ENCODE measurements at regions not wholly inside any gene's neighbourhood (a gene's known extent, or its start where the extent isn't known, plus 50 kb on each side); places are given as distances from the start of the nearest gene placed in this dataset.

DNA sequence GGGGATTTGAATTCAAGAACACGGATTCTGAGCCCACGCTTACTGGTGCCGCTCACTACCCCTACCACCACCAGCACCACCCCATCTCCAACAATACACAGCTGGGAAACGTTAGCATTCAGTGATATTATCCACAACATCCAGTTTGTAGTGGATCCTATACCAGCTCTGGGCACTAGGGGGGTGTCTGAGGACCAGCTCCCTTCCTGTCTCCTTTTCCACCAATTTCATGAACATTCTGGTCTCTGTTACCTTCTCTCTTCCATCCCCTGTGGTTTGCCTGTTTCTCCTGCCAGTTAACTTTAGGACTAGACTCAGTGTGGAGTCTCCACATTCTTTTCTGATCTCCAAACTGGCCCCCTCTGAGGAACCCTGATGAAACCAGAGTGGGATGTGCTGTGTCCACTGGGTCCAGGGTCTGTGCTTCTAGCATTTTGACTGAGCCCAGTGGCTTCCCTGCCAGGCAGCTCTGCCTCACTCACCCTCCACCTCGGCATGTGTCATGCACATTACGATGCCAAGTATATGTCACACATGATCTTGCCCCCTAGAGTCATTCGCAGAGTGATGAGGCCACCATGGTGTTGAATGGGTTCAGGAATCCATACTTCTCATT is 187.0 kb upstream of the CDH13 start:
- DNase-seq (peak in 1 of 2 donors; percentile 9), ATAC-seq (no peak)
- intact Hi-C loops (cut with DNase I, micrococcal nuclease), result no loop called here

DNA sequence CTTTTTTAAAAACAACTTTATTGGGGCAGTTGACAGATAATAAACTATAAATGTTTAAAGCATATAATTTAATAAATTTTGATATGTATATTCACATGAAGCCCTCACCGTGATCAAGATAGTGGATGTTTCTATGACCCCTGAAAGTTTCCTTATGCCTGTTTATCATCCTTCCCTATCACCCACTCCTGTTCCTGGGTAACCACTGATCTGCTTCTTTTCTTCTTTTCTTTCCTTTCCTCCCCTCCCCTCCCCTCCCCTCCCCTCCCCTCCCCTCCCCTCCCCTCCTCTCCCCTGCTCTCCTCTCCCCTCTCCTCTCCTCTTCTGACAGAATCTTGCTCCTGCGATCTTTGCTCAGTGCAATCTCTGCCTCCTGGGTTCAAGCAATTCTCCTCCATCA is 193.7 kb upstream of the CDH13 start:
- no peak for DNase-seq
- intact Hi-C loops (cut with DNase I, micrococcal nuclease), result no loop called here
- ATAC-seq, result no peak

DNA sequence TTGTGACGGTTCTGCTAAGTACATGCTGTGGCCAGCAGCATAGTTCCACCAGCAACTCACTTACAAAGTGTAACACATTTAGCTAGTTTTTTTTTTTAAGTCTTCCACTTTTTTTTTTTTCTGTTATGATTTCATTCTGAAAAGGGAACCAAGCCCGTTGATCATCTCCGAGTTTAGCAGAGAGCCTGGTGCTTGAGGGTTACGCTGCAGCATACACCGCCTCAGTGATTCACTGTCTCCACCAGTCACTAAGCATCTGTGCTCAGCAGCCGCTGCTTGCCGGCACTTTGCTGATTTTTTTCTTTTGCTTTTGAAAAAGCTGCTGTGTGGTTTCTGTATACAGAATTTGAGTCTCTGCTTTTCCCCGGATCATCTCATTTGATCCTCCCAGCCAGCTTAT is 194.5 kb upstream of the CDH13 start:
- DNase-seq (no peak), ATAC-seq (no peak)
- intact Hi-C loops (cut with DNase I, micrococcal nuclease), result no loop called here

- intact Hi-C loops (cut with DNase I, micrococcal nuclease), result no loop called here
- DNase-seq (no peak), ATAC-seq (no peak)
Measured at GRCh38 chr16:82425661-82426060, 201.1 kb upstream of the CDH13 start.

- ATAC-seq, result no peak
Measured at GRCh38 chr16:82421851-82422250, 204.9 kb upstream of the CDH13 start.

GRCh38 chr16:82419332-82419731 is 207.4 kb upstream of the CDH13 start:
- intact Hi-C loops (cut with DNase I, micrococcal nuclease), result no loop called here
- no peak for ATAC-seq
- no peak for DNase-seq

More at GRCh38 chr16:82421851-82422250, 204.9 kb upstream of the CDH13 start:
- intact Hi-C loops (cut with DNase I, micrococcal nuclease), result no loop called here
- no peak for DNase-seq

- intact Hi-C loops (cut with DNase I, micrococcal nuclease), result no loop called here
- no peak for DNase-seq
Measured at GRCh38 chr16:82414476-82414875, 212.3 kb upstream of the CDH13 start.

GRCh38 chr16:82412770-82413169 is 214.0 kb upstream of the CDH13 start:
- no peak for ATAC-seq
- intact Hi-C loops (cut with DNase I, micrococcal nuclease), result no loop called here
- DNase-seq, result no peak

More at GRCh38 chr16:82414476-82414875, 212.3 kb upstream of the CDH13 start:
- ATAC-seq, result no peak

DNA sequence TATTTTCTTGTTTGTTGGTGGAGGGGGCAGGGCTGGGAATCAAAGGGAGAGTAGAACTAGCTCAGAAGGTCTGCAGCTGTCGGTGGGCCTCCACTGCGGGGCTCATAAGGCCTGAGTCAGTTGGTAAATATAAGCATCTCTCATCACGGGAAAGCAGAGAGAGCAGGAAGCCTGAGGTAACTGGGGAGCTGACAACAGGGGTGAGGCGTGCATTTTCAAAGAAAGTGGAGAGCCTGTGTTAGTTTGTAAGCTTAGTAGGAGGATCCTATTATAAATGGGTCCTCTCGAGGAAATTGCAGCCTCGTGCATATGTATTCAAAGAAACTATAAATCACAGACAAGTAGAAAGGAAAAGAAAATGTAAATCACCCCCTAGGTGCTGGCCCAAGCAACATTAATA is 221.0 kb upstream of the CDH13 start:
- DNase-seq (no peak), ATAC-seq (no peak)
- intact Hi-C loops (cut with DNase I, micrococcal nuclease), result no loop called here

GRCh38 chr16:82404586-82405315 is 222.0 kb upstream of the CDH13 start:
- ATAC-seq (no peak), DNase-seq (no peak)
- intact Hi-C loops (cut with DNase I, micrococcal nuclease), result no loop called here

GRCh38 chr16:82402665-82403218 is 224.0 kb upstream of the CDH13 start:
- ATAC-seq, result no peak
- intact Hi-C loops (cut with DNase I, micrococcal nuclease), result no loop called here
- DNase-seq, result no peak

- ATAC-seq (no peak), DNase-seq (no peak)
- intact Hi-C loops (cut with DNase I, micrococcal nuclease), result no loop called here
Measured at GRCh38 chr16:82400046-82400445, 226.7 kb upstream of the CDH13 start.

DNA sequence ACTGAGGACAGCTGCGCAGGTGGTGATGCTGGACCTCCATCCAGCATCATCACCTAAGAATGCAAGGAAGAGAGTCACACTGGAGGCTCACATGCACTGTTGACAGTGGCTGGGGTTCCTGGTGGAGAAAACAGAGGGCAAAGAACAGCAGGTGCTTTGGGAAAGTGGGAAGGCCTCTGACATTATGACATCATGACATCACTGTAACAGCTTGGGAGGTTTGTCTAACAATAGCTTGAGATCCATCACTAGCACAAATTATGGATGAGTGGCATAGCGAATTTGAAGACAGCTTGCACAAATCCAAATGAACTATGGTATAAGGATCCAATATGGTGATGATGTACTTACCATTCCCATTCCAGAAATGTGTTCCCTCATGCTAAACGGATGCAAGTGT is 226.5 kb upstream of the MPHOSPH6 start:
- DNase-seq (no peak), ATAC-seq (no peak)
- intact Hi-C loops (cut with DNase I, micrococcal nuclease), result loop anchor here in 1 of 2 donors (10.0 kb wide), 1 partner anchor 1168 kb away; no protein-coding TSS in a partner anchor

DNA sequence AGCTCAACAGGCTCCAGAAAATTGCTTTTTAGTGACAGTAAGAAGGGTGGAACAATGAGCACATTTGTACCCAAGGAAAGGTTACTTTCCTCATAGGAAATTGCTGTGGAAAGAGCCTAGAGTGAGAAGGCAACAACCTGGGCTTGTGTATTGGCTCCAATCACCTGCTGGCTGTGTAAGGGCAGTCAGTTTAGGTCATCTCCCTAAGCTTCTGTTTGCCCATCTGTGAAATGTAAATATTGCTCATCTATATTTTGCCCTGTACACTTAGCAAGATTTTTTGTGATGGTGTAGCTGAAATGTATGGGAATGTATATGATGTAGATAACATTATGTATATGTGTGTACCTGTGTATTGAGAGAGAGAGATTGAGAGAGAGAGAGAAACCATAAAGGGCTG is 225.2 kb upstream of the MPHOSPH6 start:
- DNase-seq (no peak), ATAC-seq (no peak)
- intact Hi-C loops (cut with DNase I, micrococcal nuclease), result loop anchor here in 1 of 2 donors (10.0 kb wide), 1 partner anchor 1170 kb away; no protein-coding TSS in a partner anchor

- ATAC-seq, result no peak
- intact Hi-C loops (cut with DNase I, micrococcal nuclease), result loop anchor here in 1 of 2 donors (10.0 kb wide), 1 partner anchor 1173 kb away; no protein-coding TSS in a partner anchor
- no peak for DNase-seq
Measured at GRCh38 chr16:82391690-82392089, 221.7 kb upstream of the MPHOSPH6 start.

DNA sequence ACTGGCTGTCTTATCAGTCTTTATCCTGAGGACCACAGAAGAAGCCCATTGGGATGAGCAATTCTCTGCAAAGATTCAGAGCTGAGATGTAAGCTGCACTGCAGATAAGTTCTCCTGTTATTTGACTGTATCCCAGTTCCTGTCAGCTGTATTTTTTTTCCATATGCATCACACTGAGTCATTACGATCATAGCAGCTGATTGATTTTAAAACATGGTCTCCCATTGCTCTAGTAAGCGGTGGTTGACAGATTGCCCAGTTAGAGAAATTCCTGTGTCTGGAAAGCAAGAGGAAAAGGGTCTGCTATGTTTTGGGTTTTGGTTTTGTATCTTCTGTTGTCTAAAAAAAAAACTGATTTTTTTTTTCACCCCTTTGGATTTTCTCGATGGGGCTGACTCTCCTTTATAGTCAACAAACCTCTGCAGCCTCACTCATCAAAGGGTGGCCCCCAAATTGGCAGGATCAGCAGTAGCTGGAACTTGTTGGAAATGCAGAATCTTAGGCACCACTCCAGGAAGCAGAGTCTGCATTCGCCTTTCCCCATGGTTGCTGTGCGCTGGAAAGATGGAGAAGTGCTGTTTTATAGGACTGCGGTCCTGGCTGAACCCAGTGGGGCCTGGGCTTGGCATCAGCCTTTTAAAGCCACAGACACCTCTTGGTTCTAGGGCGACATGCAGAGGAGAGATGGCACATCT is 220.1 kb upstream of the MPHOSPH6 start:
- DNase-seq, result no peak
- ATAC-seq, result no peak
- intact Hi-C loops (cut with DNase I, micrococcal nuclease), result loop anchor here in 1 of 2 donors (10.0 kb wide), 1 partner anchor 1175 kb away; no protein-coding TSS in a partner anchor

GRCh38 chr16:82386761-82387160 is 216.7 kb upstream of the MPHOSPH6 start:
- intact Hi-C loops (cut with DNase I, micrococcal nuclease), result no loop called here
- DNase-seq, result no peak
- ATAC-seq, result no peak

- ATAC-seq, result no peak
- peak in 1 of 2 donors; percentile 8 for DNase-seq
- intact Hi-C loops (cut with DNase I, micrococcal nuclease), result no loop called here
Measured at GRCh38 chr16:82384949-82385348, 214.9 kb upstream of the MPHOSPH6 start.

DNA sequence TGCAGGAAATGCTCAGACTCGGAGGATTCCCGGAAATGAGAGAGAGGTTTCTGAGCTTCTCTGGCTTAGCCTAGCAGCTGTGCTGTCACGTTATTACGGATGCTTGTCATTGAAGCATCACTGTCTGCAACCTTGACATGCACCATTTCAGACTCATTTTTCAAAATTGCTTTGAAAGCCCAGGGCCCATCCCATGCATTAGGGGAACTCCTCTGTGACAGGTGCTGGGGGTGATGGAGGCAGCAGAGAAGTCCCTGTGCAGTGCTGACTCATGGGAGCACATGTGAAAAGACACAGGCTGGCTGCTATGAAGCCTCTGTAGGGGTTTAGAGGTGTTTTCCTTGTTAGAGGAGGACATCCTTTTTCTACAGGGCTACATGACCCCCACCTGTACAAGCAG is 214.0 kb upstream of the MPHOSPH6 start:
- DNase-seq (no peak), ATAC-seq (no peak)
- intact Hi-C loops (cut with DNase I, micrococcal nuclease), result no loop called here

DNA sequence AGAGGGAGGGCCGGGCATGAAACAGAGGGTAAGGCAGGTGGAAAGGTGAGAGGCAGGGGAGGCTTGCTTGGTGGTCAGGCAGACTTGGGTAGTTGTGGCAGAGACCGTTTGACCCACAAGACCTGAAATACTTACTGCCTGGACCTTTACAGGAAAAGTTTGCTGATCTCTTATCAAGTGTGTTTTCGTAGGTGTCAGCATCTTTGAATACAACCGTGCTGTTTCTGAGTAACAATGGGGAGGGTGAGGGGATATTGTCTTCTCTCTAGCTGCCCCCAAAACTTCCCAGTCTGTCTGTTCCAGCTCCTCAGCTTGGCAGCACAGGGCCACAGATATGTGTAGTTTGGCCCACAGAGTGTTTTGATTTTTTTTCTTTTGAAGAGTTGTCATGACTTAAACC is 212.5 kb upstream of the MPHOSPH6 start:
- no peak for DNase-seq
- intact Hi-C loops (cut with DNase I, micrococcal nuclease), result no loop called here
- ATAC-seq, result no peak
